Hepatocyte (in vitro differentiated cells): ENCODE measurements at regions not wholly inside any gene's neighbourhood (a gene's known extent, or its start where the extent isn't known, plus 50 kb on each side); places are given as distances from the start of the nearest gene placed in this dataset.
"Not testable (repeated sequence)": the region's sequence is repeated elsewhere in the genome, so short reads cannot be mapped to it uniquely, and the experiment has no call there.

Experiments used
- CTCF ChIP-seq: fragments of 200-600 bp; sonication (generic); IDR thresholded peaks from 2 replicates; pipeline ENCODE4 v1.5.1; 2016; ENCODE audit warnings: antibody characterized with exemption, mild to moderate bottlenecking; ENCODE audit not compliant: poor library complexity
- EZH2 ChIP-seq: fragments of 200-600 bp; sonication (generic); IDR thresholded peaks from 2 replicates; pipeline ENCODE4 v1.6.1; 2016; ENCODE audit warnings: antibody characterized with exemption, mild to moderate bottlenecking, borderline replicate concordance

GRCh38 chr2:158885018-158885678 is 83.3 kb upstream of the TANC1 start:
- not testable (repeated sequence) for TF ChIP-seq CTCF, EZH2
